ENCODE measurements at regions not wholly inside any gene's neighbourhood (a gene's known extent, or its start where the extent isn't known, plus 50 kb on each side); places are given as distances from the start of the nearest gene placed in this dataset.

GRCh38 chr5:152337484-152337883 lies 67.6 kb downstream of the NMUR2 start:
- H3K27me3 Mint-ChIP-seq (ENCODE audit: unreplicated experiment) = no peaks in the 10 kb centered on the region
- no peak for DNase-seq (ENCODE audit: extremely low spot score, unreplicated experiment)
- no peak for TF ChIP-seq CTCF (IDR thresholded peaks at IDR 0.05)
- no peak overlapping the region for H3K27ac Mint-ChIP-seq (ENCODE audit: unreplicated experiment)
- no peaks in the 10 kb centered on the region for H3K36me3 Mint-ChIP-seq (ENCODE audit: unreplicated experiment)
- no peak overlapping the region for H3K4me3 Mint-ChIP-seq (ENCODE audit: unreplicated experiment)
- H3K9me3 Mint-ChIP-seq (ENCODE audit: unreplicated experiment) = peaks cover 6% of the 10 kb centered on the region
- no peaks in the 10 kb centered on the region for H3K4me1 Mint-ChIP-seq (ENCODE audit: unreplicated experiment)

GRCh38 chr5:152335461-152335860 lies 69.6 kb downstream of the NMUR2 start:
- no peak for TF ChIP-seq CTCF (IDR thresholded peaks at IDR 0.05)
- Mint-ChIP-seq H3K4me3 (ENCODE audit: unreplicated experiment) (no peak overlapping the region), H3K27ac (ENCODE audit: unreplicated experiment) (no peak overlapping the region), H3K9me3 (ENCODE audit: unreplicated experiment) (peaks cover 6% of the 10 kb centered on the region), H3K36me3 (ENCODE audit: unreplicated experiment) (no peaks in the 10 kb centered on the region), H3K4me1 (ENCODE audit: unreplicated experiment) (no peaks in the 10 kb centered on the region), H3K27me3 (ENCODE audit: unreplicated experiment) (no peaks in the 10 kb centered on the region)
- DNase-seq (ENCODE audit: extremely low spot score, unreplicated experiment) = no peak

- DNase-seq (ENCODE audit: extremely low spot score, unreplicated experiment) = no peak
- Mint-ChIP-seq H3K9me3 (ENCODE audit: unreplicated experiment) (no peaks in the 10 kb centered on the region), H3K36me3 (ENCODE audit: unreplicated experiment) (no peaks in the 10 kb centered on the region), H3K27me3 (ENCODE audit: unreplicated experiment) (no peaks in the 10 kb centered on the region), H3K4me1 (ENCODE audit: unreplicated experiment) (no peaks in the 10 kb centered on the region), H3K4me3 (ENCODE audit: unreplicated experiment) (no peak overlapping the region), H3K27ac (ENCODE audit: unreplicated experiment) (no peak overlapping the region)
- TF ChIP-seq CTCF (IDR thresholded peaks at IDR 0.05) = no peak
Observed at GRCh38 chr5:152332716-152333460, 72.2 kb downstream of the NMUR2 start.

GRCh38 chr5:152331718-152332117 lies 73.4 kb downstream of the NMUR2 start:
- no peaks in the 10 kb centered on the region for H3K4me1 Mint-ChIP-seq (ENCODE audit: unreplicated experiment)

GRCh38 chr5:152331006-152331405 lies 74.1 kb downstream of the NMUR2 start:
- no peak for DNase-seq (ENCODE audit: extremely low spot score, unreplicated experiment)
- H3K4me1 Mint-ChIP-seq (ENCODE audit: unreplicated experiment) = no peaks in the 10 kb centered on the region
- no peaks in the 10 kb centered on the region for H3K36me3 Mint-ChIP-seq (ENCODE audit: unreplicated experiment)
- no peak overlapping the region for H3K27ac Mint-ChIP-seq (ENCODE audit: unreplicated experiment)
- no peak for TF ChIP-seq CTCF (IDR thresholded peaks at IDR 0.05)
- no peaks in the 10 kb centered on the region for H3K9me3 Mint-ChIP-seq (ENCODE audit: unreplicated experiment)
- no peak overlapping the region for H3K4me3 Mint-ChIP-seq (ENCODE audit: unreplicated experiment)
- H3K27me3 Mint-ChIP-seq (ENCODE audit: unreplicated experiment) = no peaks in the 10 kb centered on the region

More at GRCh38 chr5:152331718-152332117, 73.4 kb downstream of the NMUR2 start:
- no peak for TF ChIP-seq CTCF (IDR thresholded peaks at IDR 0.05)
- H3K9me3 Mint-ChIP-seq (ENCODE audit: unreplicated experiment) = no peaks in the 10 kb centered on the region
- no peak for DNase-seq (ENCODE audit: extremely low spot score, unreplicated experiment)
- no peaks in the 10 kb centered on the region for H3K27me3 Mint-ChIP-seq (ENCODE audit: unreplicated experiment)
- no peak overlapping the region for H3K4me3 Mint-ChIP-seq (ENCODE audit: unreplicated experiment)
- no peak overlapping the region for H3K27ac Mint-ChIP-seq (ENCODE audit: unreplicated experiment)
- H3K36me3 Mint-ChIP-seq (ENCODE audit: unreplicated experiment) = no peaks in the 10 kb centered on the region

Data from osteocyte (in vitro differentiated cells).